GM21367 (cell line): ENCODE measurements at regions not wholly inside any gene's neighbourhood (a gene's known extent, or its start where the extent isn't known, plus 50 kb on each side); places are given as distances from the start of the nearest gene placed in this dataset.
"Not testable (repeated sequence)": the region's sequence is repeated elsewhere in the genome, so short reads cannot be mapped to it uniquely, and the experiment has no call there.

Experiments used
- ATAC-seq: cut with Tn5 transposase; IDR thresholded peaks from one replicate; pipeline ENCODE4 v1.9.1; 2021; ENCODE audit not compliant: unreplicated experiment

- ATAC-seq: not testable (repeated sequence)
These were observed 110.9 kb upstream of the IKBKE start for GRCh38 chr1:206359377-206359776.

- ATAC-seq: not testable (repeated sequence)
These were observed 108.2 kb upstream of the IKBKE start for GRCh38 chr1:206361978-206362543.

- not testable (repeated sequence) for ATAC-seq
These were observed 107.3 kb upstream of the IKBKE start for GRCh38 chr1:206362994-206363393.

DNA sequence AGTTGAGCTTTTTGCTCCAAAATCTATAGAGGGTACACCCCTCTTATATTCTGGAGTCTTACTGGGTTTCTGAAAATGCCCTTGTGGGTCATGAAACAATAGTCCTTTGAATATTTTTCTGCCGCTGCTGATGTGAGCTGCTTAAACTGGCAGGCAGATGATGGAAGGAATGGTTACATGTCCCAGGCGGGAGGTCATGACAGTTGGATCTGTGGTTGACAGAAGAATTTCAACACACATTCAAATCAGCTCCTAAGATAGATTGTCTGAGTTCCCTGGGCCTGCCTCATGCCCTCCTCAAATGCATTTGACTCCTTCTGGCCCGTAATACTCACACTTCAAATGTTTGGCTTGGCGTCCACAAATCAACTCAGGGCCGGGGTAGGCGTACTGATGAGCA lies 105.0 kb upstream of the IKBKE start:
- not testable (repeated sequence) for ATAC-seq

GRCh38 chr1:206366131-206366530 lies 104.1 kb upstream of the IKBKE start:
- not testable (repeated sequence) for ATAC-seq

DNA sequence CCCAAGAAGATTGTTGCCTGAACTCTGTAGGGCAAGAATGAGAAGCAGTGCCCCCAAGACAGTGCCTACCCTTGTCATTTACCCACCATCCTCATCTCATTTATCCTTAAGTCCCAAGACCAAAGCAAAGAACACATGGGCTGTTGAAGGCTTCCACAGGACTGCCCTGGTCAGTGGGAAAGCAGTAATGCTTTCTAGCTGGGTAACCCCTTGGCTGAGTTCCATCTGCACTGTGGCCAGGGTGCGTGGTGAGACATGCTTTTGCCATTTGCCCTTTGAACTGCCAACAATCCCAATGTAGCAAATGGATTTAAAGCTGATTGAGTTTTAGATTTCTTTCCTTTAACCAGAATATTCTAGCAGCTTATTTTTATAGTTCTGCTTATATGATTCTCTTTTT lies 103.5 kb upstream of the IKBKE start:
- ATAC-seq: not testable (repeated sequence)

GRCh38 chr1:206367955-206368622 lies 102.2 kb upstream of the IKBKE start:
- ATAC-seq: not testable (repeated sequence)

- ATAC-seq: not testable (repeated sequence)
These were observed 95.6 kb upstream of the IKBKE start for GRCh38 chr1:206374725-206375124.

DNA sequence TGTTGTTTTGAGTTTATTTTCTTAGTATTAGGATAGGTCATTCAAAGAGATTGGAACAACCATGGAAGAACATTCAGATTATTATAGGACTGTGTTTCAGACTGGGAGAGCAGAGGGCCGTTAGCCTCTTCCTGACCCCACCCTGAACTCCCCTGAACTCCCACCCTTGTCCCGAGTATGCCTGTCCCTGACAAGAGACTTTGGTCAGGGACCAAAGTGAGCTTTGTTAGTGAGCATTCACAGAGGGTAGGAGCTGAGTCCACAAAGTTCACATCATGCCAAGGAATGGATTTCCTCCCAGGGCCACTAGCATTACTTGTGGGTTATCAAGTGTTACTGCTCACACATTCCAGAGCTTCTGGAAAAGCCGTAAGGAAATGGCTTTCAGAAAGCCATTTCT lies 94.7 kb upstream of the IKBKE start:
- ATAC-seq: not testable (repeated sequence)

GRCh38 chr1:206378506-206378905 lies 91.8 kb upstream of the IKBKE start:
- not testable (repeated sequence) for ATAC-seq

DNA sequence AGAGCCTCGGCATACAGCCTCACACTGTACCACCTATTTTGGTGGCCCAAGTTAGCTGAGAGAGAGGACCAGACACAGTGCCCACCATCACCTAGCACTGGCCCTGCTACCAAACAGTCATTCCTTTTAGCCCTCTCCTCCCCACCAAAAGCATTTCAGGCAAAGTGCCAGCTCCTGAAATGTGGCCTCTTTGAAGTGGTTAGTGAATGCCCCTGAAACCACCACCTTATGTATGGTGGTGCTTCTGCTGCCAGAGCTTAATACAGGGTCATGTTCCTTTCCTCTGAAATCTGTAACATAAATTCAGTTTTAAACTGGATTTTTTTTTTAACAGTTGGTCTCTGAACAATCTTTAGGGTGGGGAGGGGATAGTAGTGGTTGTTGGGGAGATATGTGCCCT lies 91.0 kb upstream of the IKBKE start:
- not testable (repeated sequence) for ATAC-seq

DNA sequence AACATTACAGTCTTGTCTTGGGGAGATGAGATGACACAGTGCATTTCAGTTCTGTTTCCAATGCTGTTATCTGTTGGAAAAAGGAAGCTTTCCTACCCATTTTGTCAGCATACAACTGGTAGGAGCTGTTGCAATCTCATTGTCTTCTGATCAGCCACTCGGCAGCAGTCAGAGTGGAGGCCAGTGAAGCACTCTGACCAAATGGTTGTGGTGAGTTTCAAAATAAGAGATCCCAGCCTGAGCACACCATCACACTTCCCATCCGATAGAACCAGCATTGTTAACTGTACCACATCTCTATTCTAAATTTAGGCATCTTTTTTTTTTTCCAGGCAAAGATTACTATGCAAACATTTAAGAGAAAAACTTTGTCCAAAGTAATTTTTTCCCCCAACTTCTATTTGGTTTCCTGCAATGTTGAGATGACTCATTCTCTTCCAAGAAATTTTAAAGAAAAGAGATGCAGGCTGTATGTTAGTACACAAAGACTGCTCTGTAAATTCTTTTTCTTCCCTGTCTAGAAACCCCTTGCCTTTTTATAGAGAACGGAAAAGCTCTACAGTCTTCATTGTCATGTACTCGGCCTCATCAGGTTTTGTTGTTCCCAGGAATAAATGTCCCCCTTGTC lies 90.0 kb upstream of the IKBKE start:
- ATAC-seq: not testable (repeated sequence)

DNA sequence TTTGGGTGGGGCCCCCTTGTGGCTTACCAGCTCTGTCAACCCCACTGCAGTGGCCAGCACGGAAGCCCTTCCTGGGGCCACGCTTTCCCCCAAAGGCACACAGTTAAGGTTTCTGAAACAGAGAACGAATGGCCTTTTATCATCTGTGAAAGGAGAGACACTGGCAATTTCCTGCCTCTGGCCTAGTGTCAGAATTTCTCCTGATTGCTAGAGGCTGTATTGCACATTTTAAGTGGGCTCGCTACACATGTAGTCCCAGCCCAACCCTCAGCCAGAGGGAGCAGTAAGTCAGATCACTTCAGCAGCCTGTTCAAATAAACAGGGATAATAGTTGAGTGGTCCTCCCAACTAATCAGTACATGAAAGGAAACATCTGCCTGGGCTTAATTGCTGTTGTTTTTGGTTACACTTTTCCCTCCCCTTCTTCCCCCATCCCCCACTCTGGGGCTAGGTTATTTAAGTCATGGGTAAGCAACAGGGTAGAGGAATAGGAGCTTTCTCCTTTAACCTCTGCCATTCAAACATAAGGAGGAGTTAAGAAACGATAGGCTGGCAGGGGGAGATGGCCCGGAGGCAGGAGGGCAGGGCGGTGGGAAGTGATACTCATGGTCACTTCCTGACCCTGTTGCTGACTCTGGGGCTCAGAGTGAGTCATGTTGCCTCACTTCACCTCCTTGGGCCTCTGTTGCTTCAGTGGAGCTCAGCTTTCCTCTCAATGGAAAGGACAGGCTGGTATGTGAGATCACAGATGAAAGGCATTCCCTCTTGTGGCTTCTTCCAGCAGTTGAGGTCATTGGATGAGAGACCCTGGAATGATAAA lies 89.3 kb upstream of the IKBKE start:
- ATAC-seq: not testable (repeated sequence)

- ATAC-seq: not testable (repeated sequence)
These were observed 86.1 kb upstream of the IKBKE start for GRCh38 chr1:206384029-206384807.

DNA sequence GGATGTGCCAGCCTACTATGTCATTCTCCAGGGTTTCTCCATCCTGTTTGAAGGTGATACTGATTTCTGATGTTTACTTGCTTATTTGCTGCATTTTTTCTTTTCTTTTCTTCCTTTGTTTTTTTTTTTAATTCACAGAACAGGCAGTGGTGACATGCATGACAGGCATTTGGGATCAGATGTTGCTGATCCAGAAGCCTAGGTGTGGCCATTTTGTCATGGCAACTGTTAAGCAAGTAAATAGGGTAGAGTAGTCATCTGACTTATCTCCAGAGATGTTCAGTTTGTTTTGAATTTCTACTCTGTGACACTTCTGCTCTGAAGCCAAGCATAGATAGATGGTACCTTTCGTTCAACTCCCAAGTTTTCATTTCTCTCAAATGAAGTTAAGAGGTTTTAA lies 85.4 kb upstream of the IKBKE start:
- ATAC-seq: not testable (repeated sequence)

DNA sequence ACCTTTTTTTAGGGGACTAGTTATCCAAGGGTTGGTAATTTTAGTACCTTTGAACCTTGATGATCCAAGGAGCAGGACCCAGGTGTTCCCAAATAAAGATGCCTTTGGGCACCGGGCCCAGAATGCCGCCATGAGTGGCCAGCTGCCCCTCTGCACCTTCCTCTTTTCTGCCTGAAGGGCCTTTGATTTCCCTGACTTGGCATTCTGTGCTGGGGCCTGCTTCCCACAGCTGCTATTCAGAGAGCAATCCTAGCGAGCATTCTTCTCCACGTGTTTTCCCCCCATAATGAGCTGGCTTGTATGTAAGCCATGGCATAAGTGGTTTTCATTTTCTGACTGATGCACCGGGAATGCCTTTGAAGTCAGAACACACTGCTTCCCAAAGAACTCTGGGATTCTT lies 82.6 kb upstream of the IKBKE start:
- ATAC-seq: not testable (repeated sequence)

DNA sequence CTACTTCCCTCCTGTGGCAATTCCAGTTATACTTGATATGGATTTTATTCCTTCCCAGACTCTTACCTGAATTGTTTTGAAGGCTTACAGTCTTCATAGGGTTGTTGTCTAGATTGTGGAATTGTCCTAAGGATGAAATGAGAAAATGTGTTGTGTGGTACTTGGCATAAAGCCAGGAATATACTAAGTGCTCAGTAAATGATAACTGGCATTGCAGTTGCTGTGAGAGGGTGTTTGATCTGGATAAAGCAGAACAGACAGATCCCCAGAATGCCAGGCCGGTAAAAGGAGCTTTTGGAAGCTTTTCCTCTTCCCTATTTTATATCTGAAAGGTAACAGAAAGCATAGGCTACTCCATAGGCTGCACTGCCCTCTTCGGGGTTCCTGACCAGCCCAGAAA lies 78.4 kb upstream of the IKBKE start:
- ATAC-seq: not testable (repeated sequence)

DNA sequence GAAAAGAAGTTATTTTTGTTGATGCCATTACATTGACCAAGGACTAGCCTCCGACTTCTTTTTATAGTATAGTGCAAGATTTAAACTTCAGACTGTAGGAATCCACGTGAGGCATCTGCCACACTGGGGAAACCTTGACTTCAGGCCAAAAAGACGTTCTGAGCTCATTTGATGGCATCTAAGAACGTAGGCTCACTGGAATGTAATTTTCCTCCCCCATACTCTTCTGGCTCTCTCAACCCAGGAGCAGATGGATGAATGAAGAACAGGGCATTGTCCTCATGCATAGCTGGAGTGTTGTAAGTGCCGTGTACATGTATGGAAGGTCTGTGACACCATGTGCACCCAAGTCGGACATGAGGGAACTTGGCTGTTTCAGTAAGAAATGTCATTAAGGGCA lies 72.8 kb upstream of the IKBKE start:
- ATAC-seq: not testable (repeated sequence)

DNA sequence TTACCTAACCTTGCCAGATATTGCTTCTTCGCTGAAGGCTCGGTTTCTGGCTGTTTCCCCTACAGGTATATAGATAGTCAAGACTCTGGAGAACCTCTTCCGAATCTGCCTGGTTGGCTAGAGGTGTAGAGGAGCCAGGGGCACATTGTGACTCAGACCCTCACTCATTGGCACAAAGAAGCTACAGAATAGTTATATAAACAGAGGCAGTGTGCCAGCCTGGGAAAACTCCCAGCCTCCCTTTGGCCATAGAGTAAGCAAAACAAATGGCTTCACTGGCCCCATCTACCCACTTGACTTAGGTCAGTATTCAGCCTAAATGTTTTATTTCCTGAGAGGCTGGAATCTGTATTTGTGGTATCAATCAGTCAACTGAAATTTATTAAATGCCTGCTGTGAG lies 72.0 kb upstream of the IKBKE start:
- not testable (repeated sequence) for ATAC-seq

DNA sequence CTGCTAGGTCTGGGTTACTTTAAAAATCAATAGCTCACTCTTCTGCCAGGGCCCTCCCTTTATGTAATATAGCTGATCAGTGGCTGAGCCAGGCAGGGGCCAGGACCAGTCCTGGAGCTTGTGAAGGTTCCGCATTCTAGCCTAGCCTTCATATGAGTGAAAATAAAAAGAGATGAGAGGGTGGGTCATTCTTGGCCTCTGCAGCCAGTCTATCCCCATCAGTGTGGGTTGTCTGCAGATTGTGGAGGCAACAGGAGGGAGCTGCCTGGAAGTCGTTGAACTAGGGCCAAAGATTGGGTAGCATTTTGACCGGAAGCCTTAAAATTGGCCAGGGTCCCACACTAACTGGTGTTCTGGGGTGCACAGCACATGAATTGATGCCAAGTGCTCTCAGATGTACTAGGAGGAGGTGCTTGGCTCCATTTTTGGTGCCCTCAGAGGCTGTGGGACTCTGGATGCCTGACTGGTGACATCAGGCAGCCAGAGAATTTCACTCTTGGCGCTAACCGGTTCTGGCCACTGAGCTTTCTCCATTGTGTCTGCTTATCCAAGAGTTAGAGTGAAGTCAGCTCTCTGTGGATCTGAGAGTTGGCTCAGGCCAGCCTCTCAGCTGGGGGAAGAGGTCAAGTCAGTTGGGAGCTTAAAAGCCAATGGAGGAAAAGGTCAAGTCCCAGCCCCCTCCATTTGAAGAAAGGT lies 66.5 kb upstream of the IKBKE start:
- ATAC-seq: not testable (repeated sequence)
